LNCaP clone FGC (cell line): ENCODE measurements at regions not wholly inside any gene's neighbourhood (a gene's known extent, or its start where the extent isn't known, plus 50 kb on each side); places are given as distances from the start of the nearest gene placed in this dataset.

Experiments used
- DNase-seq: peaks from one replicate; pipeline ENCODE4 v3.0.0-alpha.2; 2011; ENCODE audit warnings: low read depth
- H3K4me3 ChIP-seq: 2 replicates; pipeline ENCODE4 v1.5.1; 2011; ENCODE audit warnings: mild to moderate bottlenecking, low read depth, low read length, control low read depth
- CTCF ChIP-seq: IDR thresholded peaks from 2 replicates; pipeline ENCODE4 v1.5.1; 2012; ENCODE audit warnings: mild to moderate bottlenecking; ENCODE audit not compliant: control insufficient read depth, insufficient read depth; ENCODE audit errors: extremely low read depth

GRCh38 chr16:5560084-5560483, 462.5 kb upstream of the EEF2KMT start:
- no peak for TF ChIP-seq CTCF
- DNase-seq, result no peak
- H3K4me3 ChIP-seq, result no peak overlapping the region

GRCh38 chr16:5557966-5558365, 460.4 kb upstream of the EEF2KMT start:
- TF ChIP-seq CTCF, result no peak
- no peak for DNase-seq
- no peak overlapping the region for H3K4me3 ChIP-seq

- DNase-seq, result no peak
- TF ChIP-seq CTCF, result no peak
- no peak overlapping the region for H3K4me3 ChIP-seq
Measured at GRCh38 chr16:5557448-5557847, 459.9 kb upstream of the EEF2KMT start.

- H3K4me3 ChIP-seq, result no peak overlapping the region
Measured at GRCh38 chr16:5556158-5556810, 458.7 kb upstream of the EEF2KMT start.

GRCh38 chr16:5551909-5552308, 454.3 kb upstream of the EEF2KMT start:
- no peak overlapping the region for H3K4me3 ChIP-seq
- DNase-seq, result no peak
- TF ChIP-seq CTCF, result no peak

More at GRCh38 chr16:5556158-5556810, 458.7 kb upstream of the EEF2KMT start:
- no peak for DNase-seq
- no peak for TF ChIP-seq CTCF

GRCh38 chr16:5549802-5550201, 452.2 kb upstream of the EEF2KMT start:
- no peak overlapping the region for H3K4me3 ChIP-seq
- TF ChIP-seq CTCF, result no peak
- no peak for DNase-seq

GRCh38 chr16:5541356-5541755, 443.8 kb upstream of the EEF2KMT start:
- no peak overlapping the region for H3K4me3 ChIP-seq
- no peak for DNase-seq
- no peak for TF ChIP-seq CTCF
